ENCODE measurements at regions not wholly inside any gene's neighbourhood (a gene's known extent, or its start where the extent isn't known, plus 50 kb on each side); places are given as distances from the start of the nearest gene placed in this dataset.

- peaks cover 10% of the 10 kb centered on the region for H3K27me3 ChIP-seq (ENCODE audit: control insufficient read depth, low read length)
- H3K27ac ChIP-seq (ENCODE audit: low read depth, low read length), result no peak overlapping the region
Measured at GRCh38 chr17:77617516-77617915, 341.0 kb upstream of the TNRC6C start.

GRCh38 chr17:77618173-77618572 lies 340.3 kb upstream of the TNRC6C start:
- Histone ChIP-seq H3K79me2 (ENCODE audit: control insufficient read depth, low read length) (no peaks in the 10 kb centered on the region), H3K9me3 (ENCODE audit: control insufficient read depth, insufficient read depth, low read length) (peaks cover 4% of the 10 kb centered on the region; the same call in 1 of the 2 replicates), H3K27me3 (ENCODE audit: control insufficient read depth, low read length) (peaks cover 9% of the 10 kb centered on the region), H3K36me3 (ENCODE audit: control insufficient read depth, low read length) (no peaks in the 10 kb centered on the region), H3F3A (ENCODE audit: control insufficient read depth, insufficient read depth) (no peaks in the 10 kb centered on the region), H3K27ac (ENCODE audit: low read depth, low read length) (no peak overlapping the region), H3K4me1 (ENCODE audit: control insufficient read depth, low read length) (peaks cover 6% of the 10 kb centered on the region), H4K20me1 (ENCODE audit: control insufficient read depth, insufficient read depth, low read depth, low read length) (no peaks in the 10 kb centered on the region), H3K4me2 (ENCODE audit: low read length) (no peak overlapping the region), H3K4me3 (ENCODE audit: low read length) (no peak overlapping the region), H3K9me2 (replicated peaks; ENCODE audit: control insufficient read depth, low read length) (no peaks in the 10 kb centered on the region)
- no peak for TF ChIP-seq EZH2phosphoT487 (IDR thresholded peaks at IDR 0.05; ENCODE audit: borderline replicate concordance, low read length)
- TF ChIP-seq CTCF (IDR thresholded peaks at IDR 0.05; ENCODE audit: low read depth, low read length, poor library complexity, severe bottlenecking), result no peak

More at GRCh38 chr17:77617516-77617915, 341.0 kb upstream of the TNRC6C start:
- H3K4me2 ChIP-seq (ENCODE audit: low read length), result no peak overlapping the region
- TF ChIP-seq EZH2phosphoT487 (IDR thresholded peaks at IDR 0.05; ENCODE audit: borderline replicate concordance, low read length) (no peak), CTCF (IDR thresholded peaks at IDR 0.05; ENCODE audit: low read depth, low read length, poor library complexity, severe bottlenecking) (no peak)
- H3F3A ChIP-seq (ENCODE audit: control insufficient read depth, insufficient read depth), result no peaks in the 10 kb centered on the region
- no peaks in the 10 kb centered on the region for H3K36me3 ChIP-seq (ENCODE audit: control insufficient read depth, low read length)
- H3K79me2 ChIP-seq (ENCODE audit: control insufficient read depth, low read length), result no peaks in the 10 kb centered on the region
- H3K9me3 ChIP-seq (ENCODE audit: control insufficient read depth, insufficient read depth, low read length), result peaks cover 4% of the 10 kb centered on the region; the same call in 1 of the 2 replicates
- H4K20me1 ChIP-seq (ENCODE audit: control insufficient read depth, insufficient read depth, low read depth, low read length), result no peaks in the 10 kb centered on the region
- H3K4me1 ChIP-seq (ENCODE audit: control insufficient read depth, low read length), result peaks cover 6% of the 10 kb centered on the region
- H3K9me2 ChIP-seq (replicated peaks; ENCODE audit: control insufficient read depth, low read length), result no peaks in the 10 kb centered on the region
- H3K4me3 ChIP-seq (ENCODE audit: low read length), result no peak overlapping the region

GRCh38 chr17:77618731-77619130 lies 339.8 kb upstream of the TNRC6C start:
- no peak overlapping the region for H3K4me2 ChIP-seq (ENCODE audit: low read length)
- H3K27me3 ChIP-seq (ENCODE audit: control insufficient read depth, low read length), result peaks cover 5% of the 10 kb centered on the region
- H3K27ac ChIP-seq (ENCODE audit: low read depth, low read length), result no peak overlapping the region
- H4K20me1 ChIP-seq (ENCODE audit: control insufficient read depth, insufficient read depth, low read depth, low read length), result no peaks in the 10 kb centered on the region
- H3K9me2 ChIP-seq (replicated peaks; ENCODE audit: control insufficient read depth, low read length), result no peaks in the 10 kb centered on the region
- H3K79me2 ChIP-seq (ENCODE audit: control insufficient read depth, low read length), result no peaks in the 10 kb centered on the region
- no peaks in the 10 kb centered on the region for H3K36me3 ChIP-seq (ENCODE audit: control insufficient read depth, low read length)
- no peak overlapping the region for H3K4me3 ChIP-seq (ENCODE audit: low read length)
- no peaks in the 10 kb centered on the region for H3F3A ChIP-seq (ENCODE audit: control insufficient read depth, insufficient read depth)
- peaks cover 6% of the 10 kb centered on the region for H3K4me1 ChIP-seq (ENCODE audit: control insufficient read depth, low read length)
- TF ChIP-seq CTCF (IDR thresholded peaks at IDR 0.05; ENCODE audit: low read depth, low read length, poor library complexity, severe bottlenecking), result no peak
- no peak for TF ChIP-seq EZH2phosphoT487 (IDR thresholded peaks at IDR 0.05; ENCODE audit: borderline replicate concordance, low read length)
- peaks cover 4% of the 10 kb centered on the region; the same call in 1 of the 2 replicates for H3K9me3 ChIP-seq (ENCODE audit: control insufficient read depth, insufficient read depth, low read length)
